ENCODE measurements at regions not wholly inside any gene's neighbourhood (a gene's known extent, or its start where the extent isn't known, plus 50 kb on each side); places are given as distances from the start of the nearest gene placed in this dataset.

GRCh38 chr6:105990151-105990550 lies 96.0 kb upstream of the PRDM1 start:
- DNase-seq, result no peak

- no peak for DNase-seq
Observed at GRCh38 chr6:105988812-105989577, 97.1 kb upstream of the PRDM1 start.

GRCh38 chr6:105988321-105988720 lies 97.8 kb upstream of the PRDM1 start:
- DNase-seq, result no peak

- DNase-seq, result no peak
Observed at GRCh38 chr6:105987516-105987915, 98.6 kb upstream of the PRDM1 start.

- no peak for DNase-seq
Observed at GRCh38 chr6:105986998-105987397, 99.1 kb upstream of the PRDM1 start.

DNA sequence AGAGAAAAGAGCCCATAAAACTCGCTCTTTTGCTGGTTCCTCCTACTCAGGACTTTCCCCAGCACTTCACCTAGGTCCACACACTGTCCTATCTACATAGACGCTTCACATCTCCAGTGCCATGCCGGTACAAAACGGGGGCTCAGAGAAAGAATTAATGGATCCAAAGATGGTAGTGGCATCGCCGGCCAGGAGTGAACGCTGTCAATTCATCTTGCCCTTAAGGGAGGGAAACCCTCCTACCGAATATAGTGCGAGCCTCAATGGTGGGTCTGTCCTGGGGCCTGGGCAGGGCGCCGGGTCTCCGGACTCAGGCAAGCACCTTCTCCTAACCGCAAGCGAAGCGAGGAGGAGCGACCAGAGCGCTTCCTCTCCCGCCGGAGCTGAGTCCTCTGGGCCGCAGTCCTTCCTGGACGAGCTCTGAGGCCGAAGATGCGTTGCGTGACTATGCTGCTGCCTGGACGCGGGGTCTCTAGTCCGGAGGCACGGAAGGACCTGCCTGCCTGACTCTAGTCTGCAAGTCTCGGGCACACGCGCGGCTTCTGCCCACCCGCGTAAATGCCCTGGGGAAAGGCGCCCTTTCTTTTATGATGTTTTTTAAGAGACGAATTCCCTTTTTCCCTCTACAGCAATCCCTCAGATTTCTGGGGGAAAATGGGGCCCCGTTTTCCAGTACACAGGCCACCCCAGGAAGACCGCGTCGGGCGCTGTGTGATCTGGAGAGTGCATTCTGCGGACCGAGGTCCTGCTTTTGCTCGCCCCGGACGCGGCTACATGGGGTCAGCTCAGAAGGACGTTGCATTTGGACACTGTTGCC lies 100.1 kb upstream of the PRDM1 start:
- DNase-seq, result peak; percentile 36

GRCh38 chr6:105985098-105985815 lies 100.9 kb upstream of the PRDM1 start:
- DNase-seq, result no peak

DNA sequence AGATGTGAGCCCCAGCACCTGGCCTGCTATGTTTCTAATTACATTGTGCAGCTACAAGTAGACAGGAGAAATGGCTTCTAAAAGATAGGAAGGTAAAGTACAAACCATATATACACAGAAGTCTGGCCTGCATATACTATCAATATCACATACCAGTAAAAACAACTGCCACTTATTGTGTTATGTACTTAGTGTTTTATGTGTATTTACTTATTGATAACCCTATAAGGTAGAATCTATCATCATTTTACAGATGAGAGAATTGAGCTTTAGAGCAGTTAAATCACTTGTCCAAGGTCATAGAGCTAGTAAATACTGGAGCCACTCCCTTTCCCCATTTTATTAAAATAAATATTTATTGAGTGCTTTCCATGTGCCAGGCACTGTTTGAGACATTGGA lies 102.4 kb upstream of the PRDM1 start:
- no peak for DNase-seq

DNA sequence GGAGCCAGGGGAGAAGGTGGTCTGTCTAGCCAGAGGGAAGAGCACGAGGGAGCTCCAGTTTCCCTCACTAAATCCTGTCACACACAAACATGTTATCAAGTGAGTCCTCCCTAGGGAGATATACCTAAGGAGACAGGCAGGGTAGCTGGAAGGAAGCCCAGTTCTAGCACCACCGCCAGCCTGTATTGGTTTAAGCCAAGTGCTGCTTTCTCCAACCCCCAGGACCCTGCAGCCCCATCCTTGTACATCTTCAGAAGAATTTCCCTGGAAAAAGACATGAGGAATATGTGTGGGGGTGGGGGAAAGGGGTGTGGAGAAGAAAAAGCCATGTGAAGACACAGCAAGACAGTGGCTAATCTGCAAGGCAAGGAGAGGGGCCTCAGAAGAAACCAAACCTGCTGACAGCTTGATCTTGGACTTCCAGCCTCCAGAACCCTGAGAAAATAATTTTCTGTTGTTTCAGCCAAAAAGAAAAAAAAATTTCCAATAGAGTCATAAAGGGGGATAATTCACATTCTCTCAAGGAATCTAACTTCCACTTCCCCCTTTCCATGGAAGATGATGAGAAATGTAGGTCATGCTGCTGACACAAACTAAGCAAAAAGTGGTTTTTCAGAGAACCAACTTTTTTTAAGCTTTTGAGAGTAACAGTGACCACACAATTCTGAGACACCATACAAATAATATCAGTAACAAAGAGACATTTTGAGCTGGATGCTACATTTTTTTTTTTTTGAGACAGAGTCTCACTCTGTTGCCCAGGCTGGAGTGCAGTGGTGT lies 103.2 kb upstream of the PRDM1 start:
- DNase-seq, result peak; percentile 73

GRCh38 chr6:105981888-105982358 lies 104.2 kb upstream of the PRDM1 start:
- no peak for DNase-seq

GRCh38 chr6:105981002-105981887 lies 104.9 kb upstream of the PRDM1 start:
- DNase-seq, result peak; percentile 87

- no peak for DNase-seq
Observed at GRCh38 chr6:105978974-105979373, 107.2 kb upstream of the PRDM1 start.

- DNase-seq, result no peak
Observed at GRCh38 chr6:105977934-105978504, 108.1 kb upstream of the PRDM1 start.

DNA sequence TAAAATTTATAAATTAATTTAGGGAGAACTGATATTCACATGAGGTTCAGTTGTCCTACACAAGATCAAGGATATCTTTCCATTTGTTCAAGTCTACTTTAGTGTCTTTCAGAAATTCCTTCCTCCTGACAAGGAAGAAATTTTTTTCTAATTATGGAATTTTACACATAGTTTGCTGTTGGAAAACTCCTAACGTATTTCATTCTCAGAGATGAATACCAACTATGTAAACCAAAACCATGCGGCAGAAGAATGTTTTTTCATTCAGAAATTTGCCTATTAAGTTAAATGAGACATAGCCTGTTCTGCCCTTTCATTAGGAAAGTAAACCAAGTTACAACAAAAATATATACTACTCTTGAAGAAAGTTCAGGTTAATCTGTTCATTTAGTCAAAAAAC lies 111.2 kb upstream of the PRDM1 start:
- no peak for DNase-seq

DNA sequence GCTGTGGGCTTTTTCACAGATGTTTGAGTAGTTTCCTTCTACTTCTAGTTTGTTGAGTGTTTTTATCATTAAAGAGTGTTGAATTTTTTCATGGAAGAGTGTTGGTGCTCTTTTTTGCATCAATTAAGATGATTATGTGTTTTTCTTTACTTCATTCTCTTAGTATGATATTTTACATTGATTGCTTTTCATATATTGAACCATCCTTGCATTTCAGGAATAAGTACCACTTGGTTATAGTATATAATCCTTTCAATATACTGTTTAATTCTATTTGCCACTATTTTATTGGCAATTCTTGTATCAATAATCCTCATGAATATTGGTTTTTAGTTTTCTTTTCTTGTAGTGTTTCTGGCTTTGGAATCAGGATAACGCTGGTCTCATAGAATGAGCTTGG lies 113.7 kb upstream of the PRDM1 start:
- no peak for DNase-seq

DNA sequence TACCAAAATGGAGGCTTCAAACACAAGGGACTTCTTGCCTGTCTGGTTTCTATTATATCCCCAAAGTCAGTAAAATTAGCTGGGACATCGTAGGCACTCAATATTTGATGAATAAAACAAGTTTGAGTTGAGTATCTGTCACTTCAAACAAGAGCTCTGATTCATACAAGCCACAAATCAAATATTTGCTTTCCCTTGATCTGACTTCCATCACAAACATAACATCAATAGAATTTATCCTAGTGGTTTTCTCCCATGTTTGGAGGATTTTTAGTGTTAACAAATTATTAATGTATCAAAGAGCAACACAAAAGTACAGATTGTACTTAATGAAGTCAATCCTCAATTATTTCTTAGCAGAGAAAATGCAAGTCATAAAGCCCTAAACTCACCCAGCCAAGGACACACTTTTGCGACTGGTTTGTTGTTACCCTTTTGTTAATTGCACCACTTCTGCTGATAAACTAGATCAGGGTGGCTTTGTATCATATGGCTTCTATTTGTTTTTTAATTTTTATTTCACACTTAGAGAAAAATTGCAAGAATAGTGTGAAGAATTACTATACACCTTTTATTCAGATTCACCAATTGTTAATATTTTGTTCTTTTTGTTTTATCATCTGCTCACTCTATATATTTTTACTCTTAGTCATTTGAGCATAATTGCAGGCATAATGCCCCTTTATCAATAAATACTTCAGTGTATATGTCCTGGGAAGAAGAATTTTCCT lies 117.4 kb upstream of the PRDM1 start:
- no peak for DNase-seq

GRCh38 chr6:105967917-105968602 lies 118.1 kb upstream of the PRDM1 start:
- DNase-seq, result no peak

DNA sequence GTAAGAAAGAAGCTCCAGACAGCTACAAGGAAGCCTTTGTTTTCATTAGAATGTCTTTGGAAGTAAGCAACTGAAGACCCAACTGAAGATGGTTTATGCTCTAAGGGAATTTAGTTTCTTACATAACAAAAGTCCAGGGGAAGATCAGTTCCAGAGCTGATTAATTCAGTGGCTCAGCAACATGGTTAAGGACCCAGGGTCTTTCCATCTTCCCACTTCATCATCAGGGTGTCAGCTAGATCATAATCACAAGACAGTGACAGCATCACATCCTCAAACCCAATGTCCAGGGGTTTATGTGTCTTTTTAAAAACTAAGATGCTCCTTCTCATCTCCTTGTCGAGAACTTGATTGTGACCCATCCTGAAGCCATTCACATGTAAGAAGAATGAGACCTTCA lies 119.7 kb upstream of the PRDM1 start:
- DNase-seq, result no peak

DNA sequence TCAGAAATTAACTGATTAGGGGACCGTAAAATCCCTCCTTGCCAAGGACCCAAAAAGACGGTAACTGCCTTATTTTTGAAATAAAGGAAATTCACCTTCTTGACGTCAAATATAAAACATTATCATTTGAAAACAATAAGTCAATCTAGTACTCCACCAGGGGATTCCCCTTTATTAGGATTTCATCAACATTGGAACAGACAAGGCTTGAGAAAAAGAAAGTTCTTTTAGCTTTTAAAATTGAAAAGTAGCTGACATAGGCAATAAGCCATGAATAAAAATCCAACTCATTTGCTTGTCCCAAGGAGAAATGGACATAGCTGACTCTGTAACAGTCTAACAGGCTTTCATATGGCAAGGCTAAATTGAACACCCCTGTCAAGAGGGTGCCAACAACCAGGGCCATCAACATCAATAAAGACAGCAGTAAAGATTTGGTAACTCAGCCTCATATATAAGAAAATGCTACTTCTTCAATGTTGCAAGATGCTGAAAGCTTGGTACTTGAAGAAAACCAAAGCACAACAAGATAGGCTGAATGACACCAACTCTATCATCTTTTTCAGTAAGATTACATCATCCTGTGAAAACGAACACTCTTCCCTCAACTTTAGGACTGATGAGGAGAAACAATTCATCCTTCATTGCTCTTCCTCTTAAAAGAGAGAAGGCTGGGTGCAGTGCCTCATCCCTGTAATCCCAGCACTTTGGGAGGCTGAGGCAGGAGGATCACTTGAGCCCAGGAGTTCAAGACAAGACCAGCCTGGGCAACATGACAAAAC lies 121.0 kb upstream of the PRDM1 start:
- no peak for DNase-seq

Measured in activated CD4-positive, alpha-beta T cell treated with anti-CD3 and anti-CD28 coated beads, Interleukin-2, Interleukin-6, amounts not matched to agents 100 ng/mL and 50 ng/mL, durations not matched to agents 16 hours and 8 hours (primary cell).